GM12878 (cell line): ENCODE measurements at regions not wholly inside any gene's neighbourhood (a gene's known extent, or its start where the extent isn't known, plus 50 kb on each side); places are given as distances from the start of the nearest gene placed in this dataset.

Experiments used
- ATAC-seq: fragments of 200-7000 bp; cut with Tn5 transposase; 3 replicates; pipeline ENCODE4 v1.9.1; 2020; ENCODE audit warnings: mild to moderate bottlenecking, moderate library complexity
- BruUV-seq: library from RNA; stranded (reverse); fragments of 400-500 nt; replicated peaks from 2 replicates; lab custom pipeline; 2021; lab: Mats Ljungman, UMichigan
- CTCF ChIA-PET: fragments of 300-600 bp; sonication (Branson Sonifier 250); formaldehyde crosslinking; extraction: SDS; loops from one replicate; lab custom pipeline; 2021; ENCODE audit warnings: inconsistent platforms; lab: Yijun Ruan, JAX
- POLR2A ChIA-PET: fragments of 350-600 bp; formaldehyde crosslinking; extraction: SDS; loops from one replicate; lab custom pipeline; 2021; ENCODE audit warnings: inconsistent platforms; lab: Charles Lee
- RAD21 ChIA-PET: fragments of 300-600 bp; sonication (Branson Sonifier 250); formaldehyde crosslinking; loops from one replicate; lab custom pipeline; 2023; ENCODE audit warnings: antibody characterized with exemption; ENCODE audit not compliant: unreplicated experiment; lab: Charles Lee
- SMC1A ChIA-PET: fragments of 300-600 bp; sonication (Branson Sonifier 250); formaldehyde crosslinking; loops from one replicate; lab custom pipeline; 2023; ENCODE audit not compliant: unreplicated experiment, uncharacterized antibody; lab: Charles Lee
- DNase-seq: peaks from one replicate; pipeline ENCODE4 v3.0.0-alpha.2; 2011; ENCODE audit warnings: low read depth, low spot score
- FAIRE-seq: peaks from 3 replicates; lab custom pipeline; 2011; peaks lifted over from hg19 to GRCh38; lab: Jason Lieb, UNC
- H2AFZ ChIP-seq: 2 replicates; pipeline ENCODE4 v1.6.0; 2011; ENCODE audit warnings: low read depth, low read length, control low read depth; ENCODE audit not compliant: control insufficient read depth
- H3K27ac ChIP-seq: 2 replicates; pipeline ENCODE4 v1.5.1; 2011; ENCODE audit warnings: control low read depth; ENCODE audit not compliant: control insufficient read depth, insufficient read depth
- H3K27me3 ChIP-seq, 2 experiments: replicated peaks in 1 of 2; 2 replicates each; pipeline versions ENCODE4 v1.6.0 to v1.6.1; 2011; ENCODE audit warnings: low read length in 1 of 2; ENCODE audit not compliant: control insufficient read depth in 2 of 2, insufficient read depth in 2 of 2
- H3K36me3 ChIP-seq, 2 experiments: 2 replicates each; pipeline ENCODE4 v1.5.1; 2011; ENCODE audit warnings: low read length in 1 of 2; ENCODE audit not compliant: control insufficient read depth in 2 of 2, insufficient read depth in 2 of 2
- H3K4me1 ChIP-seq: 2 replicates; pipeline ENCODE4 v1.6.1; 2011; ENCODE audit warnings: mild to moderate bottlenecking, low read length, moderate library complexity, mixed read lengths; ENCODE audit not compliant: control insufficient read depth, insufficient read depth
- H3K4me2 ChIP-seq: 2 replicates; pipeline ENCODE4 v1.6.0; 2011; ENCODE audit warnings: control low read depth; ENCODE audit not compliant: control insufficient read depth, insufficient read depth
- H3K4me3 ChIP-seq: fragments of 200-600 bp; sonication (generic); 2 replicates; pipeline ENCODE4 v1.5.1; 2016
- H3K79me2 ChIP-seq: 2 replicates; pipeline ENCODE4 v1.6.0; 2011; ENCODE audit warnings: low read length; ENCODE audit not compliant: control insufficient read depth, insufficient read depth
- H3K9ac ChIP-seq: 2 replicates; pipeline ENCODE4 v1.8.0; 2011; ENCODE audit warnings: low read length, control low read depth, mixed read lengths; ENCODE audit not compliant: control insufficient read depth, insufficient read depth
- H3K9me3 ChIP-seq: replicated peaks from 3 replicates; pipeline ENCODE4 v1.5.1; 2011; ENCODE audit warnings: mild to moderate bottlenecking, low read length; ENCODE audit not compliant: control insufficient read depth, insufficient read depth
- H4K20me1 ChIP-seq: 2 replicates; pipeline ENCODE4 v1.6.0; 2011; ENCODE audit not compliant: control insufficient read depth, insufficient read depth
- BCL11A ChIP-seq: IDR thresholded peaks from 2 replicates; pipeline ENCODE4 v1.6.1; 2011; ENCODE audit warnings: low read depth, low read length
- CBX3 ChIP-seq: fragments of 200-600 bp; sonication (generic); IDR thresholded peaks from 2 replicates; pipeline ENCODE4 v1.6.1; 2016; ENCODE audit warnings: low read depth, borderline replicate concordance
- FOS ChIP-seq: IDR thresholded peaks from 3 replicates; pipeline ENCODE4 v1.6.1; 2011; ENCODE audit warnings: borderline replicate concordance; ENCODE audit not compliant: insufficient read length; ENCODE audit errors: extremely low read depth
- IRF4 ChIP-seq: IDR thresholded peaks from 2 replicates; pipeline ENCODE4 v1.6.1; 2011; ENCODE audit warnings: low read depth, low read length
- MTA2 ChIP-seq: fragments of 450-650 bp; IDR thresholded peaks from 2 replicates; pipeline ENCODE4 v1.6.1; 2016; ENCODE audit warnings: low read depth, mild to moderate bottlenecking, moderate library complexity
- NFYB ChIP-seq: IDR thresholded peaks from 2 replicates; pipeline ENCODE4 v1.6.1; 2011; ENCODE audit warnings: low read depth, mild to moderate bottlenecking, low read length, improper control_type of control experiment, moderate library complexity; ENCODE audit not compliant: insufficient read depth
- RB1 ChIP-seq: fragments of 450-650 bp; formaldehyde crosslinking; IDR thresholded peaks from 2 replicates; pipeline ENCODE4 v1.6.1; 2017; ENCODE audit warnings: mild to moderate bottlenecking, borderline replicate concordance
- RCOR1 ChIP-seq: conservative IDR thresholded peaks from 2 replicates; pipeline ENCODE4 v1.6.1; 2012; ENCODE audit warnings: low read depth, low read length, improper control_type of control experiment
- SMAD5 ChIP-seq: IDR thresholded peaks from 2 replicates; pipeline ENCODE4 v1.6.1; 2016; ENCODE audit warnings: antibody characterized with exemption, low read depth
- SREBF1 ChIP-seq: IDR thresholded peaks from 2 replicates; pipeline ENCODE4 v1.6.1; 2012; ENCODE audit warnings: mild to moderate bottlenecking, low read length
- WRNIP1 ChIP-seq: IDR thresholded peaks from 2 replicates; pipeline ENCODE4 v1.6.1; 2011; ENCODE audit warnings: low read depth, low read length, improper control_type of control experiment, borderline replicate concordance
- YBX1 ChIP-seq: fragments of 450-650 bp; IDR thresholded peaks from 2 replicates; pipeline ENCODE4 v1.6.1; 2016; ENCODE audit warnings: antibody characterized with exemption
- ZNF24 ChIP-seq: fragments of 450-650 bp; IDR thresholded peaks from 2 replicates; pipeline ENCODE4 v1.6.1; 2017; ENCODE audit warnings: antibody characterized with exemption, mild to moderate bottlenecking
- ZNF384 ChIP-seq: IDR thresholded peaks from 2 replicates; pipeline ENCODE4 v1.6.1; 2012; ENCODE audit warnings: low read depth, mild to moderate bottlenecking, low read length, improper control_type of control experiment, borderline replicate concordance
- WGBS: methylation state at CpG from one replicate; pipeline ENCODE4 v1.1.6; 2016; ENCODE audit warnings: low lambda C conversion rate; ENCODE audit not compliant: insufficient replicate concordance, insufficient coverage; ENCODE audit errors: missing lambda C conversion rate; 5-methylcytosine and 5-hydroxymethylcytosine counted together
- in situ Hi-C: fragments of 300-500 bp; cut with MboI; formaldehyde crosslinking; loops from 9 replicates; pipeline ENCODE4 v1.14.3; 2018; ENCODE audit warnings: mixed read lengths
- intact Hi-C: fragments of 100-400 bp; cut with micrococcal nuclease; formaldehyde crosslinking; loops from one replicate; pipeline ENCODE4 v1.14.2; 2022; ENCODE audit not compliant: unreplicated experiment
- TF ChIP-seq, protein P1 (sequence below): IDR thresholded peaks from 2 replicates; pipeline ENCODE4 v1.6.1; 2011; ENCODE audit warnings: borderline replicate concordance, low read depth, mild to moderate bottlenecking, moderate library complexity, low read length; ENCODE audit not compliant: insufficient read depth, poor library complexity, severe bottlenecking
- TF ChIP-seq, protein P2 (sequence below): fragments of 450-650 bp; IDR thresholded peaks from 2 replicates; pipeline ENCODE4 v1.6.1; 2018; ENCODE audit warnings: mild to moderate bottlenecking, low read depth, moderate library complexity; ENCODE audit not compliant: partially characterized antibody

- FAIRE-seq (no peak), ATAC-seq (no peak), DNase-seq (no peak)
- Histone ChIP-seq H2AFZ (no peak overlapping the region), H3K9ac (no peak overlapping the region), H3K9me3 (no peaks in the 10 kb centered on the region), H3K27me3 (no peaks in the 10 kb centered on the region), H3K4me2 (no peak overlapping the region), H3K27ac (no peak overlapping the region), H3K79me2 (no peaks in the 10 kb centered on the region), H3K36me3 (no peaks in the 10 kb centered on the region), H3K4me1 (peaks cover 30% of the 10 kb centered on the region), H3K4me3 (no peak overlapping the region), H4K20me1 (no peaks in the 10 kb centered on the region)
- in situ Hi-C loops (no loop called here), intact Hi-C loops (no loop called here)
- TF ChIP-seq, protein P1, sequence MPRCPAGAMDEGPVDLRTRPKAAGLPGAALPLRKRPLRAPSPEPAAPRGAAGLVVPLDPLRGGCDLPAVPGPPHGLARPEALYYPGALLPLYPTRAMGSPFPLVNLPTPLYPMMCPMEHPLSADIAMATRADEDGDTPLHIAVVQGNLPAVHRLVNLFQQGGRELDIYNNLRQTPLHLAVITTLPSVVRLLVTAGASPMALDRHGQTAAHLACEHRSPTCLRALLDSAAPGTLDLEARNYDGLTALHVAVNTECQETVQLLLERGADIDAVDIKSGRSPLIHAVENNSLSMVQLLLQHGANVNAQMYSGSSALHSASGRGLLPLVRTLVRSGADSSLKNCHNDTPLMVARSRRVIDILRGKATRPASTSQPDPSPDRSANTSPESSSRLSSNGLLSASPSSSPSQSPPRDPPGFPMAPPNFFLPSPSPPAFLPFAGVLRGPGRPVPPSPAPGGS = no peak
- no peak for TF ChIP-seq IRF4
- no peak for TF ChIP-seq RCOR1
- ChIA-PET POLR2A (no interaction called here), RAD21 (no interaction called here), SMC1A (interaction anchor here (0.5 to 1.6 kb wide), 4 partner anchors 9 to 69 kb away, joined by 3 read pairs; no protein-coding TSS in a partner anchor), CTCF (no interaction called here)
- WGBS = 78% methylated on average over 4 of the region's 4 CpGs
- BruUV-seq = no TSS peak
Observed at GRCh38 chr1:212166244-212166643, 119.0 kb upstream of the PPP2R5A start.

- Histone ChIP-seq H3K27ac (no peak overlapping the region), H3K9me3 (no peaks in the 10 kb centered on the region), H4K20me1 (no peaks in the 10 kb centered on the region), H3K4me3 (no peak overlapping the region), H3K4me1 (peaks cover 26% of the 10 kb centered on the region), H2AFZ (no peak overlapping the region), H3K36me3 (no peaks in the 10 kb centered on the region), H3K4me2 (no peak overlapping the region), H3K79me2 (no peaks in the 10 kb centered on the region), H3K9ac (no peak overlapping the region), H3K27me3 (no peaks in the 10 kb centered on the region)
- intact Hi-C loops (no loop called here), in situ Hi-C loops (no loop called here)
- ATAC-seq (no peak), DNase-seq (no peak), FAIRE-seq (no peak)
- 20% methylated on average over 2 of the region's 2 CpGs for WGBS
- ChIA-PET RAD21 (no interaction called here), CTCF (no interaction called here), SMC1A (interaction anchor here (0.5 to 1.6 kb wide), 5 partner anchors 10 to 68 kb away, joined by 3 read pairs; no protein-coding TSS in a partner anchor), POLR2A (no interaction called here)
- BruUV-seq = no TSS peak
- TF ChIP-seq RB1 (no peak), SMAD5 (no peak), BCL11A (no peak), WRNIP1 (no peak), MTA2 (no peak), RCOR1 (no peak), ZNF384 (no peak), YBX1 (no peak), ZNF24 (no peak), CBX3 (no peak), FOS (no peak), SREBF1 (no peak), NFYB (no peak)
- TF ChIP-seq, protein P2, sequence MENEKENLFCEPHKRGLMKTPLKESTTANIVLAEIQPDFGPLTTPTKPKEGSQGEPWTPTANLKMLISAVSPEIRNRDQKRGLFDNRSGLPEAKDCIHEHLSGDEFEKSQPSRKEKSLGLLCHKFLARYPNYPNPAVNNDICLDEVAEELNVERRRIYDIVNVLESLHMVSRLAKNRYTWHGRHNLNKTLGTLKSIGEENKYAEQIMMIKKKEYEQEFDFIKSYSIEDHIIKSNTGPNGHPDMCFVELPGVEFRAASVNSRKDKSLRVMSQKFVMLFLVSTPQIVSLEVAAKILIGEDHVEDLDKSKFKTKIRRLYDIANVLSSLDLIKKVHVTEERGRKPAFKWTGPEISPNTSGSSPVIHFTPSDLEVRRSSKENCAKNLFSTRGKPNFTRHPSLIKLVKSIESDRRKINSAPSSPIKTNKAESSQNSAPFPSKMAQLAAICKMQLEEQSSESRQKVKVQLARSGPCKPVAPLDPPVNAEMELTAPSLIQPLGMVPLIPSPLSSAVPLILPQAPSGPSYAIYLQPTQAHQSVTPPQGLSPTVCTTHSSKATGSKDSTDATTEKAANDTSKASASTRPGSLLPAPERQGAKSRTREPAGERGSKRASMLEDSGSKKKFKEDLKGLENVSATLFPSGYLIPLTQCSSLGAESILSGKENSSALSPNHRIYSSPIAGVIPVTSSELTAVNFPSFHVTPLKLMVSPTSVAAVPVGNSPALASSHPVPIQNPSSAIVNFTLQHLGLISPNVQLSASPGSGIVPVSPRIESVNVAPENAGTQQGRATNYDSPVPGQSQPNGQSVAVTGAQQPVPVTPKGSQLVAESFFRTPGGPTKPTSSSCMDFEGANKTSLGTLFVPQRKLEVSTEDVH = no peak
Observed at GRCh38 chr1:212166644-212167043, 118.6 kb upstream of the PPP2R5A start.
